ENCODE measurements at regions not wholly inside any gene's neighbourhood (a gene's known extent, or its start where the extent isn't known, plus 50 kb on each side); places are given as distances from the start of the nearest gene placed in this dataset.
"Not testable (repeated sequence)": the region's sequence is repeated elsewhere in the genome, so short reads cannot be mapped to it uniquely, and the experiment has no call there.

DNA sequence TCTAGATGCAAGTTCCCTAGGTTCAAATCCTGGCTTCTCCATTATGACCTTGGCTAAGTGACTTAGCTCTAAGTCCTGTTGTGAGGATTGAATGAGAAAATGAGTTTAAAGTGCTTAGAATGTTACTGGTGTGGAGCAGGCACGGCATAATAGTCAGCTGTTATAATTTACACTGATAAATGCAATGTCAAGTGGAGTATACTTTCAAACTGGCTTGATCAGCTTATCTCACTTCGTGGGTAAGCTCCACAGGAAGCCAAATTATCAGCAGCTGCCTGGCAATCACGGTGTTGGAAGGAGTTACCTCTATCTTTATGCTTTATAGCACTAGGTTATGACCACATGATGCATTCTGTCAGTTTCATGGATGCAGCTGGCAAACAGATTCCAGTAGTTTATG lies 272.8 kb downstream of the OLFM4 start:
- no peak for DNase-seq
- TF ChIP-seq, protein P1, sequence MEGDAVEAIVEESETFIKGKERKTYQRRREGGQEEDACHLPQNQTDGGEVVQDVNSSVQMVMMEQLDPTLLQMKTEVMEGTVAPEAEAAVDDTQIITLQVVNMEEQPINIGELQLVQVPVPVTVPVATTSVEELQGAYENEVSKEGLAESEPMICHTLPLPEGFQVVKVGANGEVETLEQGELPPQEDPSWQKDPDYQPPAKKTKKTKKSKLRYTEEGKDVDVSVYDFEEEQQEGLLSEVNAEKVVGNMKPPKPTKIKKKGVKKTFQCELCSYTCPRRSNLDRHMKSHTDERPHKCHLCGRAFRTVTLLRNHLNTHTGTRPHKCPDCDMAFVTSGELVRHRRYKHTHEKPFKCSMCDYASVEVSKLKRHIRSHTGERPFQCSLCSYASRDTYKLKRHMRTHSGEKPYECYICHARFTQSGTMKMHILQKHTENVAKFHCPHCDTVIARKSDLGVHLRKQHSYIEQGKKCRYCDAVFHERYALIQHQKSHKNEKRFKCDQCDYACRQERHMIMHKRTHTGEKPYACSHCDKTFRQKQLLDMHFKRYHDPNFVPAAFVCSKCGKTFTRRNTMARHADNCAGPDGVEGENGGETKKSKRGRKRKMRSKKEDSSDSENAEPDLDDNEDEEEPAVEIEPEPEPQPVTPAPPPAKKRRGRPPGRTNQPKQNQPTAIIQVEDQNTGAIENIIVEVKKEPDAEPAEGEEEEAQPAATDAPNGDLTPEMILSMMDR (IDR thresholded peaks at IDR 0.05): no peak
- ATAC-seq: no peak

DNA sequence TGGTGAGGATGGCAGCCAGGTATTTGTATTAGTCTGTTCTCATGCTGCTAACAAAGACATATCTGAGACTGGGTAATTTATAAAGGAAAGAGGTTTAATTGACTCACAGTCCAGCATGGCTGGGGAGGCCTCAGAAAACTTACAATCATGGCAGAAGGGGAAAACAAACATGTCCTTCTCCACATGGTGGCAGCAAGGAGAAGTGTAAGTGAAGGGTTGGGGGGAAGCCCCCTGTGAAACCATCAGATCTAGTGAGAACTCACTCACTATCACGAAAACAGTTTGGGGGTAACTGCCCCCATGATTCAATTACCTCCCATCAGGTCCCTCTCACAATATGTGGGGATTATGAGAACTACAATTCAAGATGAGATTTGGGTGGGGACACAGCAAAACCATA lies 276.8 kb downstream of the OLFM4 start:
- H3K9me3 ChIP-seq; H3K4me3 ChIP-seq; H3K36me3 ChIP-seq (ENCODE audit: low read depth); DNase-seq; H3K4me1 ChIP-seq (ENCODE audit: low read depth); intact Hi-C loops (cut with DNase I, micrococcal nuclease); ATAC-seq: not testable (repeated sequence)

More for the DNA sequence above, 272.8 kb downstream of the OLFM4 start:
- Histone ChIP-seq H3K9me3 (no peaks in the 10 kb centered on the region), H3K4me3 (no peak overlapping the region), H3K4me1 (ENCODE audit: low read depth) (no peaks in the 10 kb centered on the region), H3K36me3 (ENCODE audit: low read depth) (no peaks in the 10 kb centered on the region)
- intact Hi-C loops (cut with DNase I, micrococcal nuclease): no loop called here

DNA sequence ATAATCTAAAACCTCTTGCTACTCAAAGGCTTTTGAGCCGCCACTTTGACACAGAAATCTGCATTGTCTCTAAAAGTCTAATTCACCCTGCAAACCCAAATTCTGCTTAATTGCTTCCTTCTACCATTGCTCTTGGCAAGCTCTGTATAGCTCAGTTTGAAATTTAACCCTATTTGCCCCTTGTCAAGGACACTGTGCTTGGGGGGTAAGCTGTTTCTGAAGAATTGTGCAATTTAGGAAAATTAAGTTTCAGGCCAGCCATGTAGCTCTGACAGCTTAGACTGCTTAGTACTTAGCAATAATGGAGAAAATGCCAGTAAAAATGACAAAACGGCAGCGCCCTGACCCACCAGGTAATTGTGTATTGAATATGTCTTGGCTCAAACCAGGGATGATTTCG lies 282.2 kb downstream of the OLFM4 start:
- Histone ChIP-seq H3K9me3 (no peaks in the 10 kb centered on the region), H3K4me1 (ENCODE audit: low read depth) (no peaks in the 10 kb centered on the region), H3K36me3 (ENCODE audit: low read depth) (no peaks in the 10 kb centered on the region), H3K4me3 (no peak overlapping the region)
- intact Hi-C loops (cut with DNase I, micrococcal nuclease): no loop called here
- TF ChIP-seq, protein P1 (IDR thresholded peaks at IDR 0.05): no peak
- no peak for DNase-seq
- ATAC-seq: no peak

DNA sequence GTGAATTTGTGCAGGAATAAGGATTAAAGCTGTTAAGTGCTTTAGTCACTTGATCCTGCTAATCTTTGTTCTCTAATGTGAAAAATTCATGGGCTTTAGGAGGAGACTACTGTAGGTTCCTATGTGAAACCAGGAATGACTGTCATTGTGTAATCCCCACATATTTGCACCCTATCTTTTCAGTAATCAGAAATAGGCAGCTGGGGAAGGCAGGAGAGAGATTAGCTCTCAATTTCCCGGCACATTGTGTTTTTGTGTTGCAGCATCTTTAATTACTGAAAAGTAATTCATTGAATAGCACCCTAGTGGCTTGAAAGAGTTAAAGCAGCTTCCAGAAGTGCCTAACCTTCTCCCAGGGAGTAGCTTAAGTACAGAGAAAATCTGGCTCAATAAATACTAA lies 282.9 kb downstream of the OLFM4 start:
- no peak for DNase-seq
- no peaks in the 10 kb centered on the region for H3K36me3 ChIP-seq (ENCODE audit: low read depth)
- intact Hi-C loops (cut with DNase I, micrococcal nuclease): no loop called here
- no peaks in the 10 kb centered on the region for H3K9me3 ChIP-seq
- ATAC-seq: no peak
- TF ChIP-seq, protein P1 (IDR thresholded peaks at IDR 0.05): no peak
- H3K4me3 ChIP-seq: no peak overlapping the region
- no peaks in the 10 kb centered on the region for H3K4me1 ChIP-seq (ENCODE audit: low read depth)

DNA sequence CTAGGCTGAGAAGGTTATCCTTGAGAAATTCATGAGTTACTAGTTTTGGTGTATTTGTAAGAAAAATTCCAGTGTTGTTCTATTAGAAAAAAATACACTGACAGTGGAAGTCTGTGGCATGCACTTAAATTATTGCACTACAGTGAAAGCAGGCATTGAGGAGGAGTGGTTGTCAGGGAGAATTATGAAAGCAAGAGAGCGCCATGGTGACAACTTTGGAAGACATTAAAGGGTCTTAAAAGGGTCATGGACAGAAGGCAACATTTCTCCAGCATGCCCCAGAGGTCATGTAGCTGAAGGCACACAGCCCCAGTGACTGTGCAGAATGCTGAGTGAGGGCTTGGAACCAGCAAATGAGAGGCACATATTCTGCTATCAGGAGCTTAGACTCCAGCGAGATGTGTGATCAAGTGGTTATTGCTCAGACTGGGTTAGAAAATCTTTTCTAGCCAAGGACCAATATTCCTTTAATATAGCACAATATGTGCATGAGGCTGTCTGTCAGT lies 292.7 kb downstream of the OLFM4 start:
- Histone ChIP-seq H3K9me3 (no peaks in the 10 kb centered on the region), H3K36me3 (ENCODE audit: low read depth) (no peaks in the 10 kb centered on the region), H3K4me3 (no peak overlapping the region), H3K4me1 (ENCODE audit: low read depth) (no peaks in the 10 kb centered on the region)
- TF ChIP-seq, protein P1 (IDR thresholded peaks at IDR 0.05): no peak
- no peak for DNase-seq
- intact Hi-C loops (cut with DNase I, micrococcal nuclease): no loop called here
- no peak for ATAC-seq

DNA sequence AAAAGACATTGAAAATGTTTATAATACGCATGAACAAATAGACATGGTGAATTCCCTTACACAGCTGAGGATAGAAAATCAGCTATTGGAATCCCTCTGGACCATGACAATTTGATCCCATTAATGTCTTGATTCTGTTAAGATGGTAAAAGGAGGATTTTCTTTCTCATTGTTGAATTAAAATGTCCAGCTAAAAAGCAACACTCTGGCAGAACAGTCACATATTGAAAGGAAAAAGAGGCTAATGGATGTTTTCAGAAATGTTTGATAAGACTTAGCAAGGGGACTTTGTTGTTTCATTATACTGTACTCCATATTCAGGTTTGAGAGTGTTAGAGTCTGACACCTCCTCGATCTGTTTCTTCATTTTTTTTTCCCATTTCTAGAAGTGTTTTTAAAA lies 296.0 kb downstream of the OLFM4 start:
- Histone ChIP-seq H3K36me3 (ENCODE audit: low read depth) (no peaks in the 10 kb centered on the region), H3K4me3 (no peak overlapping the region), H3K4me1 (ENCODE audit: low read depth) (no peaks in the 10 kb centered on the region), H3K9me3 (no peaks in the 10 kb centered on the region)
- ATAC-seq: no peak
- TF ChIP-seq, protein P1 (IDR thresholded peaks at IDR 0.05): no peak
- no peak for DNase-seq
- intact Hi-C loops (cut with DNase I, micrococcal nuclease): no loop called here
